IMR-90 (cell line): ENCODE measurements at regions not wholly inside any gene's neighbourhood (a gene's known extent, or its start where the extent isn't known, plus 50 kb on each side); places are given as distances from the start of the nearest gene placed in this dataset.

Experiments
- ATAC-seq: fragments of 200-7000 bp; cut with Tn5 transposase; 2 replicates; pipeline ENCODE4 v1.9.1; 2020; ENCODE audit warnings: low read depth, mild to moderate bottlenecking, moderate library complexity
- BruUV-seq: library from RNA; stranded (reverse); fragments of 400-500 nt; replicated peaks from 2 replicates; lab custom pipeline; 2021; lab: Mats Ljungman, UMichigan
- CTCF ChIA-PET: fragments of 300-600 bp; formaldehyde crosslinking; extraction: SDS; loops from one replicate; lab custom pipeline; 2021; ENCODE audit warnings: antibody characterized with exemption; lab: Yijun Ruan, JAX
- POLR2A ChIA-PET: fragments of 300-600 bp; sonication (Branson Sonifier 250); formaldehyde crosslinking; loops from one replicate; lab custom pipeline; 2022; ENCODE audit warnings: antibody characterized with exemption; ENCODE audit not compliant: unreplicated experiment; lab: Charles Lee
- DNase-seq: peaks from one replicate; pipeline ENCODE4 v3.0.0; 2013
- H2AFZ ChIP-seq: replicated peaks from 2 replicates; pipeline ENCODE3; 2013; ENCODE audit warnings: low read length, mild to moderate bottlenecking; ENCODE audit not compliant: poor library complexity
- H2AK5ac ChIP-seq: 2 replicates; pipeline ENCODE4 v1.6.1; 2013; ENCODE audit warnings: low read depth, low read length, inconsistent platforms
- H2AK9ac ChIP-seq: replicated peaks from 2 replicates; pipeline ENCODE3; 2013; ENCODE audit warnings: mild to moderate bottlenecking, low read depth, low read length, moderate library complexity; ENCODE audit not compliant: poor library complexity
- H2BK120ac ChIP-seq: 2 replicates; pipeline ENCODE4 v1.6.1; 2013; ENCODE audit warnings: low read depth, low read length, inconsistent platforms
- H2BK15ac ChIP-seq: 3 replicates; pipeline ENCODE4 v1.6.1; 2013; ENCODE audit warnings: low read depth, low read length, inconsistent platforms
- H2BK20ac ChIP-seq: 2 replicates; pipeline ENCODE4 v1.6.1; 2013; ENCODE audit warnings: low read depth, mild to moderate bottlenecking, inconsistent platforms, low read length, moderate library complexity
- H2BK5ac ChIP-seq: 2 replicates; pipeline ENCODE4 v1.6.1; 2013; ENCODE audit warnings: mild to moderate bottlenecking, low read depth, low read length, inconsistent platforms; ENCODE audit not compliant: poor library complexity, severe bottlenecking
- H3K14ac ChIP-seq: replicated peaks from 2 replicates; pipeline ENCODE4 v1.6.1; 2013; ENCODE audit warnings: low read depth, low read length, inconsistent platforms
- H3K18ac ChIP-seq: 2 replicates; pipeline ENCODE4 v1.6.1; 2013; ENCODE audit warnings: low read depth, low read length, control low read depth
- H3K23ac ChIP-seq: 2 replicates; pipeline ENCODE4 v1.6.1; 2013; ENCODE audit warnings: low read depth, low read length, inconsistent platforms
- H3K27ac ChIP-seq: 2 replicates; pipeline ENCODE4 v1.5.1; 2013; ENCODE audit warnings: mild to moderate bottlenecking, control low read depth, low read length; ENCODE audit not compliant: insufficient read depth
- H3K27me3 ChIP-seq: 2 replicates; pipeline ENCODE4 v1.6.1; 2013; ENCODE audit warnings: low read length; ENCODE audit not compliant: control insufficient read depth, insufficient read depth
- H3K36me3 ChIP-seq: 2 replicates; pipeline ENCODE4 v1.6.1; 2013; ENCODE audit warnings: low read length, mixed read lengths; ENCODE audit not compliant: control insufficient read depth, insufficient read depth
- H3K4ac ChIP-seq: 2 replicates; pipeline ENCODE4 v1.6.1; 2013; ENCODE audit warnings: low read depth, low read length, inconsistent platforms
- H3K4me1 ChIP-seq: 2 replicates; pipeline ENCODE4 v1.6.1; 2013; ENCODE audit warnings: low read length, mixed read lengths; ENCODE audit not compliant: control insufficient read depth, insufficient read depth
- H3K4me2 ChIP-seq: 2 replicates; pipeline ENCODE4 v1.6.1; 2013; ENCODE audit warnings: low read depth, mild to moderate bottlenecking, control low read depth, low read length, moderate library complexity
- H3K4me3 ChIP-seq: 2 replicates; pipeline ENCODE4 v1.5.1; 2013; ENCODE audit warnings: low read depth, mild to moderate bottlenecking, control low read depth, low read length, moderate library complexity; ENCODE audit not compliant: insufficient read depth
- H3K56ac ChIP-seq: 2 replicates; pipeline ENCODE4 v1.6.1; 2013; ENCODE audit warnings: low read length, inconsistent platforms; ENCODE audit not compliant: insufficient read depth; ENCODE audit errors: extremely low read depth
- H3K79me1 ChIP-seq, 2 experiments: 2 replicates each; pipeline ENCODE4 v1.6.1; 2013; ENCODE audit warnings: low read length in 2 of 2, inconsistent platforms in 1 of 2, low read depth in 1 of 2
- H3K9ac ChIP-seq: 2 replicates; pipeline ENCODE4 v1.6.1; 2013; ENCODE audit warnings: low read depth, low read length, control low read depth
- H3K9me1 ChIP-seq: 2 replicates; pipeline ENCODE4 v1.6.1; 2013; ENCODE audit warnings: low read length, inconsistent platforms; ENCODE audit not compliant: insufficient read depth
- H3K9me3 ChIP-seq: 2 replicates; pipeline ENCODE4 v1.6.1; 2013; ENCODE audit warnings: low read length; ENCODE audit not compliant: control insufficient read depth, insufficient read depth
- H4K20me1 ChIP-seq: 2 replicates; pipeline ENCODE4 v1.6.1; 2013; ENCODE audit warnings: low read length, inconsistent platforms; ENCODE audit not compliant: insufficient read depth
- H4K5ac ChIP-seq: 2 replicates; pipeline ENCODE4 v1.6.1; 2013; ENCODE audit warnings: mild to moderate bottlenecking, low read depth, low read length, control low read depth
- H4K8ac ChIP-seq, 2 experiments: 2 replicates each; pipeline ENCODE4 v1.6.1; 2013; ENCODE audit warnings: low read depth in 2 of 2, low read length in 2 of 2, control low read depth in 1 of 2, inconsistent platforms in 1 of 2
- H4K91ac ChIP-seq: 2 replicates; pipeline ENCODE4 v1.6.1; 2013; ENCODE audit warnings: low read depth, low read length, inconsistent platforms; ENCODE audit not compliant: insufficient read depth
- BHLHE40 ChIP-seq: fragments of 150-350 bp; IDR thresholded peaks from 2 replicates; pipeline ENCODE4 v1.6.1; 2016; ENCODE audit warnings: mild to moderate bottlenecking, low read depth, low read length
- CTCF ChIP-seq: conservative IDR thresholded peaks from 2 replicates; pipeline ENCODE4 v1.5.1; 2012; ENCODE audit warnings: mild to moderate bottlenecking, low read depth, low read length, improper control_type of control experiment
- MAFK ChIP-seq: IDR thresholded peaks from 2 replicates; pipeline ENCODE4 v1.6.1; 2012; ENCODE audit warnings: low read depth, low read length, improper control_type of control experiment
- MXI1 ChIP-seq: IDR thresholded peaks from 2 replicates; pipeline ENCODE4 v1.6.1; 2012; ENCODE audit warnings: low read depth, mild to moderate bottlenecking, low read length, moderate library complexity, borderline replicate concordance
- RAD21 ChIP-seq: IDR thresholded peaks from 2 replicates; pipeline ENCODE4 v1.6.1; 2012; ENCODE audit warnings: low read length, improper control_type of control experiment
- USF2 ChIP-seq: fragments of 150-350 bp; IDR thresholded peaks from 2 replicates; pipeline ENCODE4 v1.6.1; 2017; ENCODE audit warnings: mild to moderate bottlenecking, antibody characterized with exemption, low read length, low read depth
- WGBS, 2 experiments: methylation state at CpG; one replicate each; pipeline versions ENCODE4 v1.1.5 to v1.1.7; 2013; ENCODE audit warnings: missing lambda C conversion rate in 2 of 2; ENCODE audit not compliant: insufficient read length in 1 of 2; ENCODE audit errors: extremely low coverage in 2 of 2; 5-methylcytosine and 5-hydroxymethylcytosine counted together
- dilution Hi-C: fragments of 300-500 bp; cut with HindIII; formaldehyde crosslinking; loops from one replicate; pipeline ENCODE4 v1.14.3; 2018; ENCODE audit warnings: low sequenced_read_pairs; ENCODE audit not compliant: unreplicated experiment
- in situ Hi-C: fragments of 300-500 bp; cut with MboI; formaldehyde crosslinking; loops from 3 replicates; pipeline ENCODE4 v1.14.3; 2019; ENCODE audit warnings: low sequenced_read_pairs, inconsistent platforms, mixed read lengths
- intact Hi-C: fragments of 100-400 bp; cut with micrococcal nuclease; formaldehyde crosslinking; loops from 2 replicates; pipeline ENCODE4 v1.10.0; 2022

- ChIA-PET CTCF (no interaction called here), POLR2A (no interaction called here)
- dilution Hi-C loops (no loop called here), in situ Hi-C loops (no loop called here), intact Hi-C loops (no loop called here)
- TF ChIP-seq CTCF = no peak
- TF ChIP-seq USF2 = no peak
- no peak for TF ChIP-seq RAD21
- TF ChIP-seq MAFK = no peak
- no peak for TF ChIP-seq MXI1
- no peak for TF ChIP-seq BHLHE40
- Histone ChIP-seq H2AFZ (no peak overlapping the region), H3K4me1 (no peaks in the 10 kb centered on the region), H3K18ac (no peak overlapping the region), H2BK120ac (no peak overlapping the region), H3K4me2 (no peak overlapping the region), H3K9ac (no peak overlapping the region), H2AK5ac (no peak overlapping the region), H3K4ac (no peak overlapping the region), H2BK20ac (no peak overlapping the region), H4K91ac (no peak overlapping the region), H3K27ac (no peak overlapping the region), H4K8ac (no peak overlapping the region), H3K27me3 (no peaks in the 10 kb centered on the region), H3K14ac (no peak overlapping the region), H3K4me3 (no peak overlapping the region), H2BK5ac (no peak overlapping the region), H3K23ac (no peak overlapping the region), H2AK9ac (no peak overlapping the region), H2BK15ac (no peak overlapping the region), H3K9me1 (no peaks in the 10 kb centered on the region), H3K79me1 (no peaks in the 10 kb centered on the region), H4K20me1 (no peaks in the 10 kb centered on the region), H3K9me3 (no peaks in the 10 kb centered on the region), H3K56ac (no peak overlapping the region), H3K36me3 (no peaks in the 10 kb centered on the region), H4K5ac (no peak overlapping the region)
- no peak for ATAC-seq
- no TSS peak for BruUV-seq
- no peak for DNase-seq
- no CpG with 5 or more reads among the region's 2 CpGs for WGBS, 2 experiments
These were observed 110.6 kb upstream of the PLPPR5 start for GRCh38 chr1:99115231-99115630.
